ENCODE measurements at regions not wholly inside any gene's neighbourhood (a gene's known extent, or its start where the extent isn't known, plus 50 kb on each side); places are given as distances from the start of the nearest gene placed in this dataset.

DNA sequence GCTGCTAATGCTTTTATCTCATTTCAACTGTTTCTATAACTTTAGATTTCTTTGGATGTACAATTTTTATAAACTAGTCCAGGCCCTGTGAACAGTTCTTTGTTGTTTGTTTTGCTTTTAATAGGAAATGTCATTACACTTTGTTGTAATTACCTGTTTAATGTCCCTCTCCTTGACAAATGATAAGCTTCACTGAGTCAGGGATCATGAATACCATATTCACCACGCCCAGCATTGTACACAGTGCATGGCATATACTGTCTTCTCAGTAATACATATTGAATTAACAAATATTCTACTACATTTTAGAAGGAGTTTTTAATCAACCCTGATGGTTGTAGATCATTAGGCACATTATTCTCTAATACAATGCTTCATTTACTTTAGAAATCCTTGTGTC lies 1105.0 kb downstream of the MAT2B start:
- DNase-seq (ENCODE audit: low read depth, low spot score) (no peak), FAIRE-seq (no peak)
- no peak overlapping the region for H3K4me3 ChIP-seq (replicated peaks in 1 of 3; ENCODE audit: insufficient read depth in 1 of 3, low read depth in 1 of 3, low read length in 3 of 3)
- H2AFZ ChIP-seq (ENCODE audit: low read depth, low read length): no peak overlapping the region
- no peaks in the 10 kb centered on the region for H3K79me2 ChIP-seq (ENCODE audit: control insufficient read depth, insufficient read depth, low read length)
- no peaks in the 10 kb centered on the region for H3K4me1 ChIP-seq (ENCODE audit: control insufficient read depth, extremely low read depth, insufficient read depth, low read length)
- no peaks in the 10 kb centered on the region for H4K20me1 ChIP-seq (replicated peaks; ENCODE audit: control insufficient read depth, extremely low read depth, insufficient read depth, low read length)
- dilution Hi-C loops (cut with MboI; ENCODE audit: extremely low pct_ligation_motif_present, low sequenced_read_pairs): no loop called here
- H3K9me1 ChIP-seq (replicated peaks; ENCODE audit: control insufficient read depth, extremely low read depth, insufficient read depth, low read length): no peaks in the 10 kb centered on the region
- H3K36me3 ChIP-seq (ENCODE audit: control insufficient read depth in 2 of 2, extremely low read depth in 1 of 2, insufficient read depth in 2 of 2, low read length in 2 of 2): no peaks in the 10 kb centered on the region
- H3K9ac ChIP-seq (replicated peaks; ENCODE audit: extremely low read depth, insufficient read depth, low read length): no peak overlapping the region
- no peaks in the 10 kb centered on the region for H3K9me3 ChIP-seq (replicated peaks; ENCODE audit: control insufficient read depth, insufficient read depth, low read length)
- no peaks in the 10 kb centered on the region for H3K27me3 ChIP-seq (ENCODE audit: control insufficient read depth in 2 of 2, insufficient read depth in 2 of 2, low read length in 2 of 2)
- ChIA-PET POLR2A (no interaction called here), CTCF (no interaction called here)
- no peak overlapping the region for H3K27ac ChIP-seq (ENCODE audit: insufficient read depth, low read depth, low read length)
- intact Hi-C loops (cut with micrococcal nuclease): no loop called here
- TF ChIP-seq POLR2A (IDR thresholded peaks at IDR 0.05; ENCODE audit: low read depth, low read length) (no peak), POLR2AphosphoS5 (IDR thresholded peaks at IDR 0.05; ENCODE audit: insufficient read depth, low read depth, low read length) (no peak), JUN (IDR thresholded peaks at IDR 0.05; ENCODE audit: borderline replicate concordance, insufficient read depth, insufficient read length, low read depth) (no peak), MAX (IDR thresholded peaks at IDR 0.05; ENCODE audit: insufficient read depth, insufficient read length) (no peak), EZH2 (IDR thresholded peaks at IDR 0.05; ENCODE audit: borderline replicate concordance, low read depth, low read length, severe bottlenecking) (no peak), GATA2 (IDR thresholded peaks at IDR 0.05; ENCODE audit: insufficient read depth, insufficient read length, low read depth, low read length) (no peak), MYC (IDR thresholded peaks at IDR 0.05; ENCODE audit: low read depth, low read length) (no peak), FOS (IDR thresholded peaks at IDR 0.05; ENCODE audit: borderline replicate concordance, insufficient read depth, low read length) (no peak), CTCF (IDR thresholded peaks at IDR 0.05; ENCODE audit: extremely low read depth in 1 of 2, insufficient read depth in 1 of 2, low read depth in 1 of 2, low read length in 2 of 2) (no peak)
- no TSS peak for BruUV-seq (replicated peaks)
- no peak overlapping the region for H3K4me2 ChIP-seq (ENCODE audit: insufficient read depth, low read length)

All from endothelial cell of umbilical vein (primary cell).